RWPE1 (cell line): ENCODE measurements at regions not wholly inside any gene's neighbourhood (a gene's known extent, or its start where the extent isn't known, plus 50 kb on each side); places are given as distances from the start of the nearest gene placed in this dataset.

Source experiments
- CTCF ChIA-PET: fragments of 350-600 bp; sonication (Branson Sonifier 250); formaldehyde crosslinking; extraction: SDS; loops from one replicate; lab custom pipeline; 2021; lab: Yijun Ruan, JAX
- POLR2A ChIA-PET: fragments of 400-600 bp; formaldehyde crosslinking; extraction: SDS; loops from one replicate; lab custom pipeline; 2020; ENCODE audit warnings: antibody characterized with exemption; ENCODE audit not compliant: low non-redundant PET; lab: Yijun Ruan, JAX
- DNase-seq: peaks from one replicate; pipeline ENCODE4 v3.0.0; 2012; ENCODE audit warnings: low spot score
- H3K27ac ChIP-seq: fragments of 450-650 bp; 2 replicates; pipeline ENCODE4 v1.5.1; 2017
- CTCF ChIP-seq: fragments of 450-650 bp; conservative IDR thresholded peaks from 2 replicates; pipeline ENCODE4 v1.5.1; 2017; ENCODE audit warnings: low read depth, mild to moderate bottlenecking

GRCh38 chr7:1362301-1362700, 97.0 kb downstream of the MICALL2 start:
- DNase-seq = no peak
- ChIA-PET POLR2A (no interaction called here), CTCF (no interaction called here)
- no peak overlapping the region for H3K27ac ChIP-seq
- TF ChIP-seq CTCF = no peak

GRCh38 chr7:1364068-1364905, 95.0 kb downstream of the MICALL2 start:
- CTCF ChIA-PET = no interaction called here
- POLR2A ChIA-PET = no interaction called here
- DNase-seq = peak; percentile 36
- no peak for TF ChIP-seq CTCF
- no peak overlapping the region for H3K27ac ChIP-seq

GRCh38 chr7:1364906-1365570, 94.2 kb downstream of the MICALL2 start:
- DNase-seq = no peak
- TF ChIP-seq CTCF = no peak
- no peak overlapping the region for H3K27ac ChIP-seq
- ChIA-PET POLR2A (no interaction called here), CTCF (no interaction called here)

- ChIA-PET CTCF (no interaction called here), POLR2A (no interaction called here)
- H3K27ac ChIP-seq = no peak overlapping the region
- TF ChIP-seq CTCF = no peak
- no peak for DNase-seq
Observed at GRCh38 chr7:1365846-1366245, 93.4 kb downstream of the MICALL2 start.

GRCh38 chr7:1366801-1367405, 92.4 kb downstream of the MICALL2 start:
- no peak for DNase-seq
- ChIA-PET CTCF (interaction anchor here (0.7 kb wide), 1 partner anchor 34 kb away, joined by 3 read pairs; no protein-coding TSS in a partner anchor), POLR2A (no interaction called here)
- H3K27ac ChIP-seq = no peak overlapping the region
- TF ChIP-seq CTCF = no peak

- ChIA-PET CTCF (no interaction called here), POLR2A (no interaction called here)
- no peak overlapping the region for H3K27ac ChIP-seq
- no peak for TF ChIP-seq CTCF
- no peak for DNase-seq
Observed at GRCh38 chr7:1367501-1368183, 91.6 kb downstream of the MICALL2 start.
